ENCODE measurements at regions not wholly inside any gene's neighbourhood (a gene's known extent, or its start where the extent isn't known, plus 50 kb on each side); places are given as distances from the start of the nearest gene placed in this dataset.

DNA sequence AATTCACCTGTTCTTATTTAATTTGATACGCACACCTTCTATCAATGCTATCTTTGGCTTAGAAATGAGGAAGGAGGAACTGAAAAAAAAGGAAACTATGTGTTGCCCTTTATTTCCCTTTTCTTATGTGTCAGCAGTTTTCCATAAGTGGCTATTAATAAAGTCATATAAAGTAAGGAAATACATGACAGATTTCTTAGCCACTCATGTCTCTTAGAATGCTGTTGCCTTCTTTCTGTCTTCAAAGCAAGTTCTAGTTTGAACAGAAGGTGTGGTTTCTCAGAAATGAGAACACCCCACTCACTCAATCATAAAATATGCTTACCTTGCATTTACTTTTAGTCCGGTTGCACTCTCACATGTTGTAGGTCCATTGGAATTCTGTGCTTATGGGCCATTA, 640.5 kb upstream of the GRM7 start:
- TF ChIP-seq CTCF (conservative IDR thresholded peaks at IDR 0.05; ENCODE audit: control insufficient read depth, insufficient read depth, low read depth, low read length), result no peak
- H3K4me3 ChIP-seq (ENCODE audit: control insufficient read depth, low read depth, low read length), result no peak overlapping the region
- DNase-seq (ENCODE audit: low read depth), result no peak

DNA sequence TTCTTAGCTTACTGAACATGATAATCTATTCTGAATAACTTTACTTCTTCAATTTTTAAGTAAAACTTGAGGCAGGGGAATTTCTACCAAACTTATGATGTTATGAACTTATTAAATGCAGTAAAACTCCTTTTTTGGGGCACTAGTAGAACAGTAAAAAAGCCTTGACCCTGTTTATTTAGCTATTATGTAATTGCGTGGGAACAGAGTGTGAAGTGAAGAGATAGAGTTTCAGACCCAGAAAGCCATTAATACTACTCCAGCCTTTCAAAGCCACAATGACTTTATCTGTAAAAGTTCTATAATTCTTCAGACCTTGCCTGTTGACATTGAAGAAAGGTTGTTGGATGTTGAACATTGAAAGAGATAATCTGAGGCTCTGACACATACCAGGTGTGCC, 638.8 kb upstream of the GRM7 start:
- H3K4me3 ChIP-seq (ENCODE audit: control insufficient read depth, low read depth, low read length), result no peak overlapping the region
- DNase-seq (ENCODE audit: low read depth), result no peak
- TF ChIP-seq CTCF (conservative IDR thresholded peaks at IDR 0.05; ENCODE audit: control insufficient read depth, insufficient read depth, low read depth, low read length), result no peak

DNA sequence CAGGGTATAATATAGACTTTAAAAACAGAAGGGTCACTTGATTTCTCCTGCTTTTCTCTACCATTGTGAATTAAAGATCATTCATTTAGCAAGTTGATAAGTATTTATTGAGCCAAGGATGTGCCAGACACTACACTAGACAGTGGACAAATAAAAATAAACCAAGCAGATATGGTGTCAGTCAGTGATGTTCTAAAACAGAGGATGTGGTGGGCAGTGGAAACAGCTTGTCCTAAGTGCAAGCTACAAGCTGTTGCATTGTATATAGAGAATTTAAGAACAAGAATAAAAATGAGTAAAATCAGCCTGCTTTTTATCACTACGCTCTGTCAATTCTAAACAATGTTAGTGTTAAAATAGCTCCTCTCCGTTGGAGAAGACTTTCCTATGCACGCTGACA, 637.3 kb upstream of the GRM7 start:
- H3K4me3 ChIP-seq (ENCODE audit: control insufficient read depth, low read depth, low read length), result no peak overlapping the region
- DNase-seq (ENCODE audit: low read depth), result no peak
- no peak for TF ChIP-seq CTCF (conservative IDR thresholded peaks at IDR 0.05; ENCODE audit: control insufficient read depth, insufficient read depth, low read depth, low read length)

DNA sequence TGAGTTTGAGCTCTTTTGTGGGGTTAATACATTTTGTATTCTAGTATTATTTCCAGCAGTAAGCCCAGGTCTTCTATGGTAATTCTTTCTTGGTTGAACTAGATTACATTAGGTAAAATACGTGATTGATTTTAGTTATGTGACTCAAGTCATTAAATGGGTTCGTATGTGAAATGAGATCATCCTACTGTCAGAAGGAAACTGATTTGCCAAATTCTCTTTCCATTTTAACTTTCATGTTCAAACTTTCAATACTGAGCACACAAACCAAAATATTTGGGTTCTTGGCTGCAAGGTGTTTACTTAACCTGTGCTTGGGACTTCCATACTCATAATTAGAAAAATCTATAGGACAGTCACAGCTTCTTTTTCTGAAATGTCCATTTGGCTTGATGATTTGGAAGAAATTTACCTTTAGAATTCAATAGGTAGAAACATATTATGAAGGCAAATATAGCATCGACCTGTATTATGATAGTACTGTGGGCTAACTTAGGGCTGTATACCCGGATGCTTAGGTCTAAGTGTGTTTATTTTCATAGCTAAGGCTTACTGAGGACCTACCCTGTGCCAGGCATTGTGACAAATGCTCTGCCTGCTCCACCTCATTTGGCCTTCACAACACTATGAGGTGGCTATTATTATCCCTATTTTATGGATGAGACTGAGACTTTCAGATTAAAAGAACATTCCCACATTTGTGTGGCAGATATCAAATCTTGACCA, 631.8 kb upstream of the GRM7 start:
- DNase-seq (ENCODE audit: low read depth), result no peak
- no peak for TF ChIP-seq CTCF (conservative IDR thresholded peaks at IDR 0.05; ENCODE audit: control insufficient read depth, insufficient read depth, low read depth, low read length)
- H3K4me3 ChIP-seq (ENCODE audit: control insufficient read depth, low read depth, low read length), result no peak overlapping the region

- no peak for TF ChIP-seq CTCF (conservative IDR thresholded peaks at IDR 0.05; ENCODE audit: control insufficient read depth, insufficient read depth, low read depth, low read length)
- no peak overlapping the region for H3K4me3 ChIP-seq (ENCODE audit: control insufficient read depth, low read depth, low read length)
- no peak for DNase-seq (ENCODE audit: low read depth)
These were observed 631.0 kb upstream of the GRM7 start for GRCh38 chr3:6229778-6230410.

GRCh38 chr3:6242104-6242503, 618.8 kb upstream of the GRM7 start:
- no peak for TF ChIP-seq CTCF (conservative IDR thresholded peaks at IDR 0.05; ENCODE audit: control insufficient read depth, insufficient read depth, low read depth, low read length)
- H3K4me3 ChIP-seq (ENCODE audit: control insufficient read depth, low read depth, low read length), result no peak overlapping the region
- no peak for DNase-seq (ENCODE audit: low read depth)
